ENCODE measurements at regions not wholly inside any gene's neighbourhood (a gene's known extent, or its start where the extent isn't known, plus 50 kb on each side); places are given as distances from the start of the nearest gene placed in this dataset.

- no peak for TF ChIP-seq GATA2 (IDR thresholded peaks at IDR 0.05; ENCODE audit: low read depth, low read length)
- no peak for TF ChIP-seq GATA3 (IDR thresholded peaks at IDR 0.05; ENCODE audit: low read depth, low read length)
Measured at GRCh38 chr2:39488450-39488849, 51.4 kb upstream of the MAP4K3 start.
